ENCODE measurements at regions not wholly inside any gene's neighbourhood (a gene's known extent, or its start where the extent isn't known, plus 50 kb on each side); places are given as distances from the start of the nearest gene placed in this dataset.

- TF ChIP-seq EZH2 (IDR thresholded peaks at IDR 0.05; ENCODE audit: low read depth, low read length, severe bottlenecking) (no peak), SIRT6 (IDR thresholded peaks at IDR 0.05; ENCODE audit: low read length) (no peak), EP300 (IDR thresholded peaks at IDR 0.05; ENCODE audit: borderline replicate concordance in 1 of 2, low read depth in 2 of 2, low read length in 2 of 2) (no peak), CTCF (IDR thresholded peaks at IDR 0.05; ENCODE audit: control extremely low read depth in 1 of 3, insufficient read depth in 1 of 3, low read depth in 1 of 3, low read length in 3 of 3) (no peak), SP1 (IDR thresholded peaks at IDR 0.05; ENCODE audit: low read depth, low read length) (no peak), POLR2AphosphoS5 (IDR thresholded peaks at IDR 0.05; ENCODE audit: low read depth, low read length) (no peak), RAD21 (IDR thresholded peaks at IDR 0.05 in 1 of 2, conservative IDR thresholded peaks at IDR 0.05 in 1 of 2; ENCODE audit: low read depth in 2 of 2, low read length in 2 of 2) (no peak), JUN (IDR thresholded peaks at IDR 0.05; ENCODE audit: low read depth, low read length) (no peak), POLR2A (IDR thresholded peaks at IDR 0.05; ENCODE audit: control extremely low read depth in 1 of 2, low read depth in 2 of 2, low read length in 2 of 2) (no peak), TEAD4 (IDR thresholded peaks at IDR 0.05; ENCODE audit: low read depth, low read length) (no peak), CREB1 (IDR thresholded peaks at IDR 0.05) (no peak)
Measured at GRCh38 chr6:30272032-30272431, 54.7 kb upstream of the TRIM39 start.

All from H1 (cell line).